Activated CD8-positive, alpha-beta T cell treated with anti-CD3 and anti-CD28 coated beads for 36 hours (primary cell): ENCODE measurements at regions not wholly inside any gene's neighbourhood (a gene's known extent, or its start where the extent isn't known, plus 50 kb on each side); places are given as distances from the start of the nearest gene placed in this dataset.

Experiments used
- ATAC-seq: fragments of 200-7000 bp; cut with Tn5 transposase; one replicate; pipeline ENCODE4 v1.10.0; 2021; ENCODE audit warnings: mild to moderate bottlenecking, moderate library complexity
- CTCF ChIA-PET: fragments of 350-600 bp; sonication (Branson Sonifier 250); formaldehyde crosslinking; loops from one replicate; lab custom pipeline; 2021; ENCODE audit warnings: antibody characterized with exemption; lab: Charles Lee
- POLR2A ChIA-PET: fragments of 350-600 bp; sonication (Branson Sonifier 250); formaldehyde crosslinking; loops from one replicate; lab custom pipeline; 2021; ENCODE audit warnings: antibody characterized with exemption; lab: Charles Lee
- DNase-seq: peaks from one replicate; pipeline ENCODE4 v3.0.0-alpha.2; 2020
- H3K27ac Mint-ChIP-seq: one replicate; pipeline ENCODE4 v1.8.0; 2021; ENCODE audit warnings: mild to moderate bottlenecking, mixed read lengths
- H3K27me3 Mint-ChIP-seq: one replicate; pipeline ENCODE4 v1.8.0; 2021; ENCODE audit warnings: mixed read lengths
- H3K36me3 Mint-ChIP-seq: one replicate; pipeline ENCODE4 v1.8.0; 2021; ENCODE audit warnings: low read depth, mixed read lengths
- H3K4me1 Mint-ChIP-seq: one replicate; pipeline ENCODE4 v1.8.0; 2021; ENCODE audit warnings: low read depth, mixed read lengths
- H3K4me3 Mint-ChIP-seq: one replicate; pipeline ENCODE4 v1.8.0; 2021; ENCODE audit warnings: mild to moderate bottlenecking, moderate library complexity, mixed read lengths
- H3K9me3 Mint-ChIP-seq: one replicate; pipeline ENCODE4 v1.8.0; 2021; ENCODE audit warnings: mixed read lengths
- CTCF ChIP-seq: fragments of 200-600 bp; IDR thresholded peaks from one replicate; pipeline ENCODE4 v1.8.0; 2022; ENCODE audit warnings: antibody characterized with exemption, mild to moderate bottlenecking
- intact Hi-C: fragments of 100-400 bp; cut with micrococcal nuclease; formaldehyde crosslinking; loops from one replicate; pipeline ENCODE4 v1.10.0; 2022

DNA sequence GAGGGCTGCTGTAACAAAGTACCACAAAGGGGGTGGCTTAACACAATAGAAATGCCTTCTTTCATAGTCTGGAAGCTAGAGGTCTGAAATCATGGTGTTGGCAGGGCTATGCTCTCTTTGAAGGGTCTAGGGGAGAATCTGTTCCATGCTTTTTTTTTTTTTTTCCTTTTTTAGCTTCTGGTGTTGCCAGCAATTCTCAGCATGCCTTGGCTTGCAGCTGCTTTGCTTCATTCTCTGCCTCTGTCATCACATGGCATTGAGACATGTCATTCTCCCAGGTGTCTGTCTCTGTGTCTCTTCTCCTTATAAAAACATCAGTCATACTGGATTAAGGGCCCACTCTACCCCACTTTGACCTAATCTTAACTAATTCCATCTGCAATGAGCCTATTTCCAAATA is 78.6 kb upstream of the BOD1L1 start:
- Mint-ChIP-seq H3K36me3 (no peaks in the 10 kb centered on the region), H3K27me3 (peaks cover 7% of the 10 kb centered on the region), H3K27ac (no peak overlapping the region), H3K9me3 (no peaks in the 10 kb centered on the region), H3K4me1 (no peaks in the 10 kb centered on the region), H3K4me3 (no peak overlapping the region)
- ChIA-PET CTCF (interaction anchor here (0.7 to 0.9 kb wide), 2 partner anchors 51 to 438 kb away, joined by 3 read pairs; no protein-coding TSS in a partner anchor), POLR2A (no interaction called here)
- DNase-seq, result no peak
- intact Hi-C loops, result no loop called here
- ATAC-seq, result no peak
- TF ChIP-seq CTCF, result no peak

GRCh38 chr4:13706716-13707115 is 79.2 kb upstream of the BOD1L1 start:
- no peak for DNase-seq
- intact Hi-C loops, result no loop called here
- no peaks in the 10 kb centered on the region for H3K9me3 Mint-ChIP-seq
- H3K27ac Mint-ChIP-seq, result no peak overlapping the region
- POLR2A ChIA-PET, result no interaction called here
- CTCF ChIA-PET, result interaction anchor here (0.7 to 0.9 kb wide), 2 partner anchors 52 to 438 kb away, joined by 3 read pairs; no protein-coding TSS in a partner anchor
- H3K36me3 Mint-ChIP-seq, result no peaks in the 10 kb centered on the region
- no peaks in the 10 kb centered on the region for H3K4me1 Mint-ChIP-seq
- no peak overlapping the region for H3K4me3 Mint-ChIP-seq
- no peak for ATAC-seq
- no peak for TF ChIP-seq CTCF
- H3K27me3 Mint-ChIP-seq, result peaks cover 7% of the 10 kb centered on the region

GRCh38 chr4:13710246-13710885 is 82.8 kb upstream of the BOD1L1 start:
- no peak overlapping the region for H3K27ac Mint-ChIP-seq
- intact Hi-C loops, result no loop called here
- H3K4me1 Mint-ChIP-seq, result no peaks in the 10 kb centered on the region
- H3K4me3 Mint-ChIP-seq, result no peak overlapping the region
- H3K27me3 Mint-ChIP-seq, result peaks cover 4% of the 10 kb centered on the region
- ChIA-PET POLR2A (no interaction called here), CTCF (no interaction called here)
- no peaks in the 10 kb centered on the region for H3K36me3 Mint-ChIP-seq
- ATAC-seq (no peak), DNase-seq (no peak)
- no peak for TF ChIP-seq CTCF
- H3K9me3 Mint-ChIP-seq, result no peaks in the 10 kb centered on the region

- Mint-ChIP-seq H3K27me3 (peaks cover 1% of the 10 kb centered on the region), H3K9me3 (no peaks in the 10 kb centered on the region), H3K36me3 (no peaks in the 10 kb centered on the region), H3K4me3 (no peak overlapping the region), H3K4me1 (no peaks in the 10 kb centered on the region), H3K27ac (no peak overlapping the region)
- ChIA-PET CTCF (no interaction called here), POLR2A (no interaction called here)
- intact Hi-C loops, result no loop called here
- no peak for TF ChIP-seq CTCF
- DNase-seq, result no peak
- no peak for ATAC-seq
These were observed 83.8 kb upstream of the BOD1L1 start for GRCh38 chr4:13711233-13711785.

DNA sequence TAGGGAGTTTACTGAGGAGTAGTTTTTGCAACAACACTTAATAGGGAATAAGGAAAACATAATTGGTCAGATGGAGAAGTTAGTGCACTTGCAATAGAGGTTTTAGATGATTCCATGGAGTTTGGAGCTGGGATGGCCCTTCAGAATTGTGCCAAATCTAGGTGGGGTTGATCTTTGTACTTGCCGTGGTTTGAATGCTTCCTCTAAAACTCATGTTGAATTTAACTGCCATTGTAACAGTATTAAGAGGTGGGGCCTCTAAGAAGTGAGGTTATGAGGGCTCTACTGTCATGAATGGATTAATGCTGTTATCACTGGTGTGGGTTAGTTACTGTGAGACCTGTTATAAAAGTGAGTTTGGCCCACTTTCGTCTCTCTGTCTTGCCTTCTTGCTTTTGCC is 94.4 kb upstream of the BOD1L1 start:
- CTCF ChIA-PET, result no interaction called here
- POLR2A ChIA-PET, result no interaction called here
- intact Hi-C loops, result no loop called here
- H3K27ac Mint-ChIP-seq, result no peak overlapping the region
- no peak for TF ChIP-seq CTCF
- H3K4me1 Mint-ChIP-seq, result no peaks in the 10 kb centered on the region
- H3K27me3 Mint-ChIP-seq, result peaks cover 3% of the 10 kb centered on the region
- H3K36me3 Mint-ChIP-seq, result no peaks in the 10 kb centered on the region
- ATAC-seq (no peak), DNase-seq (no peak)
- H3K4me3 Mint-ChIP-seq, result no peak overlapping the region
- no peaks in the 10 kb centered on the region for H3K9me3 Mint-ChIP-seq
